OCI-LY3 (cell line): ENCODE measurements at regions not wholly inside any gene's neighbourhood (a gene's known extent, or its start where the extent isn't known, plus 50 kb on each side); places are given as distances from the start of the nearest gene placed in this dataset.
"Not testable (repeated sequence)": the region's sequence is repeated elsewhere in the genome, so short reads cannot be mapped to it uniquely, and the experiment has no call there.

Experiments used
- H2AFZ ChIP-seq: fragments of 200-600, 300-600 bp; shearing (Covaris generic); 2 replicates; pipeline ENCODE4 v1.6.0; 2014; ENCODE audit warnings: antibody characterized with exemption, low read depth, low read length
- H3K27ac ChIP-seq: fragments of 200-600, 300-600 bp; sonication (generic); 2 replicates; pipeline ENCODE4 v1.5.1; 2014; ENCODE audit warnings: mild to moderate bottlenecking, low read length, moderate library complexity, mixed read lengths
- H3K27me3 ChIP-seq: fragments of 200-600, 300-600 bp; sonication (generic); 2 replicates; pipeline ENCODE4 v1.6.1; 2014; ENCODE audit warnings: low read depth, low read length, mixed read lengths
- H3K36me3 ChIP-seq: fragments of 200-600, 300-600 bp; sonication (generic); replicated peaks from 2 replicates; pipeline ENCODE3; 2014; ENCODE audit warnings: low read depth, low read length, mixed read lengths
- H3K4me1 ChIP-seq: fragments of 300-600, 200-600 bp; sonication (generic); 2 replicates; pipeline ENCODE4 v1.6.1; 2014; ENCODE audit warnings: low read length, mixed read lengths
- H3K4me2 ChIP-seq: fragments of 200-600, 300-600 bp; sonication (generic); 2 replicates; pipeline ENCODE4 v1.6.1; 2014; ENCODE audit warnings: low read length, mixed read lengths
- H3K4me3 ChIP-seq: fragments of 300-600, 200-600 bp; sonication (generic); 2 replicates; pipeline ENCODE4 v1.5.1; 2014; ENCODE audit warnings: antibody characterized with exemption, mild to moderate bottlenecking, low read length, moderate library complexity
- H3K79me2 ChIP-seq: fragments of 300-600, 200-600 bp; shearing (Covaris generic); 2 replicates; pipeline ENCODE4 v1.6.1; 2014; ENCODE audit warnings: mild to moderate bottlenecking, low read length, mixed read lengths
- H3K9ac ChIP-seq: fragments of 300-600, 200-600 bp; shearing (Covaris generic); 2 replicates; pipeline ENCODE4 v1.6.0; 2014; ENCODE audit warnings: mild to moderate bottlenecking, low read length, moderate library complexity
- H3K9me3 ChIP-seq: fragments of 200-600, 300-600 bp; shearing (Covaris generic); 2 replicates; pipeline ENCODE4 v1.6.1; 2014; ENCODE audit warnings: low read length, mixed read lengths; ENCODE audit not compliant: insufficient read depth
- H4K20me1 ChIP-seq: fragments of 200-600, 300-600 bp; sonication (generic); 2 replicates; pipeline ENCODE4 v1.6.1; 2016; ENCODE audit warnings: low read length, mixed read lengths; ENCODE audit not compliant: insufficient read depth
- EZH2phosphoT487 ChIP-seq: fragments of 200-600 bp; shearing (Covaris generic); IDR thresholded peaks from 2 replicates; pipeline ENCODE4 v1.6.1; 2018; ENCODE audit warnings: antibody characterized with exemption, mixed run types, low read depth
- TF ChIP-seq, protein P1 (sequence below): fragments of 200-600, 300-600 bp; sonication (generic); IDR thresholded peaks from 2 replicates; pipeline ENCODE4 v1.5.1; 2014; ENCODE audit warnings: antibody characterized with exemption, low read length, low read depth

DNA sequence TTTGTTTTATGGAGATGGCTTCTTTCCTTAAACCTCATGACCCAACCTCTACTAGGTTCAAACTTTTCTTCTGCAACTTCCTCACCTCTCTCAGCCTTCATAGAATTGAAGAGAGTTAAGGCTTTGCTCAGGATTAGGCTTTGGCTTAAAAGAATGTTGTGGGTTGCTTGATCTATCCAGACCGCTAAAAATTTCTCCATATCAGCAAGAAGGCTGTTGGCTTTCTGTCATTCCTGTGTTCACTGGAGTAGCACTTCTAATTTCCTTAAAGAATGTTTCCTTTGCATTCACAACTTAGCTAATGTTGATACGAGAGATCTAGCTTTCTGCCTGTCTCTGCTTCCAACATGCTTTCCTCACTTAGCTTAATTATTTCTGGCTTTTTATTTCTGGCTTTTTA lies 58.1 kb upstream of the KYNU start:
- TF ChIP-seq, protein P1, sequence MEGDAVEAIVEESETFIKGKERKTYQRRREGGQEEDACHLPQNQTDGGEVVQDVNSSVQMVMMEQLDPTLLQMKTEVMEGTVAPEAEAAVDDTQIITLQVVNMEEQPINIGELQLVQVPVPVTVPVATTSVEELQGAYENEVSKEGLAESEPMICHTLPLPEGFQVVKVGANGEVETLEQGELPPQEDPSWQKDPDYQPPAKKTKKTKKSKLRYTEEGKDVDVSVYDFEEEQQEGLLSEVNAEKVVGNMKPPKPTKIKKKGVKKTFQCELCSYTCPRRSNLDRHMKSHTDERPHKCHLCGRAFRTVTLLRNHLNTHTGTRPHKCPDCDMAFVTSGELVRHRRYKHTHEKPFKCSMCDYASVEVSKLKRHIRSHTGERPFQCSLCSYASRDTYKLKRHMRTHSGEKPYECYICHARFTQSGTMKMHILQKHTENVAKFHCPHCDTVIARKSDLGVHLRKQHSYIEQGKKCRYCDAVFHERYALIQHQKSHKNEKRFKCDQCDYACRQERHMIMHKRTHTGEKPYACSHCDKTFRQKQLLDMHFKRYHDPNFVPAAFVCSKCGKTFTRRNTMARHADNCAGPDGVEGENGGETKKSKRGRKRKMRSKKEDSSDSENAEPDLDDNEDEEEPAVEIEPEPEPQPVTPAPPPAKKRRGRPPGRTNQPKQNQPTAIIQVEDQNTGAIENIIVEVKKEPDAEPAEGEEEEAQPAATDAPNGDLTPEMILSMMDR, result no peak
- no peak for TF ChIP-seq EZH2phosphoT487
- Histone ChIP-seq H3K9ac (no peak overlapping the region), H3K27ac (no peak overlapping the region), H3K36me3 (no peaks in the 10 kb centered on the region), H3K4me2 (no peak overlapping the region), H3K4me1 (no peaks in the 10 kb centered on the region), H3K4me3 (no peak overlapping the region), H3K27me3 (no peaks in the 10 kb centered on the region), H3K9me3 (no peaks in the 10 kb centered on the region), H3K79me2 (no peaks in the 10 kb centered on the region), H2AFZ (no peak overlapping the region), H4K20me1 (no peaks in the 10 kb centered on the region)

DNA sequence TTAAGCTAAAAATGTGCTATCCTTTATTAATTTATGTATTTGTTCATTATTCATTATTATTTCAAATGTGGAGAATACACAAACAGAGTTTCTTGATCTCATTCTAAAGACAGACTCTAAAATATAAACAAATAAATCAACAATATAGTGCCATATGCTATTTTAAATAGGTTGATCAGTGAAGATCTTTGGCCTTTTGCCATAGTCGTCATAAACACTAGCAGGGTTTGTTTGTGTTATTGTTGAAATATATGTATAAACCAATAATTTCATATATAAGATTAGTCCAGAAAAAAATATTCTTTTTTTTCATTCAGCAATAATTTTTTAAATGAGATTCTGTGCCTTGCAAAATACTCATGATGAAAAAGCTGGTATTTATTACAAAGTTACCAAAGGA lies 62.1 kb upstream of the KYNU start:
- H3K4me2 ChIP-seq, result no peak overlapping the region
- no peak overlapping the region for H3K9ac ChIP-seq
- no peaks in the 10 kb centered on the region for H3K9me3 ChIP-seq
- H3K4me1 ChIP-seq, result no peaks in the 10 kb centered on the region
- H3K4me3 ChIP-seq, result no peak overlapping the region
- H3K27me3 ChIP-seq, result no peaks in the 10 kb centered on the region
- no peaks in the 10 kb centered on the region for H3K36me3 ChIP-seq
- no peaks in the 10 kb centered on the region for H4K20me1 ChIP-seq
- H3K79me2 ChIP-seq, result no peaks in the 10 kb centered on the region
- no peak overlapping the region for H3K27ac ChIP-seq
- H2AFZ ChIP-seq, result no peak overlapping the region
- TF ChIP-seq, protein P1, result no peak

DNA sequence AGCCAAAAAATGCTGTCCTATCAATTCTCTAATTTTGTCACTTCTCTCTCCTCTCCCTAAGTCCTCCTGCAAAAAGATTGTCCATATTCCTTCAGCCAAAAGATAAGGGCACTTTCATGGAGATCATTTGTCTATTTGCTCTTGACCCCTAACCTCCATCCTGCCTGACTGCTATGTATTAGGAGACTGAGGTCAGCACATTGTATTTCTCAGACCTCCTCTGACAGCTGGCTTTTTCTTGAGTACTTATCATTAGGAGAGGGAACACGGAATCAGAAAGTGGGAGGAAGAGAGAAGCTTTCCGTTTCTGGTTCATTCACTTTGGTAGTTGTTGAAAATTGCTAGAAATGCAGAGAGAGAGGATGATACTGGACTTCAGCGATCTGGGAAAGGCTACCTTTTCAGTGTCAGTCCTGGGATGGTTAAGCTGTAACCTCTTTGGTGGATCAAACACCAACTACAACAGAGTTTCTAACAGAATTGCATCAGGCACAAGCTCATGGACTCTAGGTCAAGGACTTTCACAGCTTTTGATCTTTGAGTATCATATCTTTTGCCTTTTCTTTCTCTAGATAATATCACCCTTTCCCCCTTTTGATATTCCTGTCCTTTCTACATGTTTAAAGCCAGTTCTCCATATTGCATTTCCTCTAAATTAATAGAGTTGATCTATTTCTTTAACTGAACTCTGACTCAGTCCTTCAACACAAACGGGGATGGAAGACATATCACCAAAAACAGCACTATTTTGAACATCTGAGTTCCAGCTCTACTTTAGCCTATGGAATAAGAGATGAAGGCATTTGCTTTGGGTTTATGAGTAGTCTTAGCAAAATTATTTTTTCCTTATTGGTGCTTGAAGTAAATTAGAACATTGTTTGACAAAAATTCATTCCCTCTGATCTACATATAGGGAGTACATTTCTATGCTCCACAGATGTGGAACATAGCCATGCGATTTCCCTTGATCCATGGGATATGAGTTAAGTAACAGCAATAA lies 63.3 kb upstream of the KYNU start:
- Histone ChIP-seq H4K20me1 (no peaks in the 10 kb centered on the region), H3K27ac (no peak overlapping the region), H3K9me3 (no peaks in the 10 kb centered on the region), H3K4me3 (no peak overlapping the region), H3K4me2 (no peak overlapping the region), H3K9ac (no peak overlapping the region), H3K27me3 (no peaks in the 10 kb centered on the region), H3K4me1 (no peaks in the 10 kb centered on the region), H2AFZ (no peak overlapping the region), H3K36me3 (no peaks in the 10 kb centered on the region), H3K79me2 (no peaks in the 10 kb centered on the region)
- TF ChIP-seq, protein P1, result no peak
- TF ChIP-seq EZH2phosphoT487, result no peak

DNA sequence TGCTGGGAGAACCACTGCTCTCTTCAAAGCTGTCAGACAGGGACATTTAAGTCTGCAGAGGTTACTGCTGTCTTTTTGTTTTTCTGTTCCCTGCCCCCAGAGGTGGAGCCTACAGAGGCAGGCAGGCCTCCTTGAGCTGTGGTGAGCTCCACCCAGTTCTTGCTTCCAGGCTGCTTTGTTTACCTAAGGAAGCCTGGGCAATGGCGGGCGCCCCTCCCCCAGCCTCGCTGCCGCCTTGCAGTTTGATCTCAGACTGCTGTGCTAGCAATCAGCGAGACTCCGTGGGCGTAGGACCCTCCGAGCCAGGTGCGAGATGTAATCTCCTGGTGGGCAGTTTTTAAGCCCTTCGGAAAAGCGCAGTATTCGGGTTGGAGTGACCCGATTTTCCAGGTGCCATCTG lies 65.8 kb upstream of the KYNU start:
- H3K4me3 ChIP-seq, H3K9ac ChIP-seq, H3K4me2 ChIP-seq: not testable (repeated sequence)

More for the DNA sequence above, 65.8 kb upstream of the KYNU start:
- not testable (repeated sequence) for H3K27me3 ChIP-seq, H2AFZ ChIP-seq, H3K79me2 ChIP-seq, H3K36me3 ChIP-seq, H3K9me3 ChIP-seq, H4K20me1 ChIP-seq, H3K4me1 ChIP-seq, H3K27ac ChIP-seq
